HT1080 (cell line): ENCODE measurements at regions not wholly inside any gene's neighbourhood (a gene's known extent, or its start where the extent isn't known, plus 50 kb on each side); places are given as distances from the start of the nearest gene placed in this dataset.
A peak's percentile ranks its signal among the peaks of the same experiment; 100 is the strongest.

ENCODE experiments used
- DNase-seq: peaks from one replicate; pipeline ENCODE4 v3.0.0-alpha.2; 2015; ENCODE audit warnings: low read depth

GRCh38 chr1:208511242-208511860 is 267.2 kb upstream of the PLXNA2 start:
- no peak for DNase-seq

- no peak for DNase-seq
Measured at GRCh38 chr1:208513799-208514198, 269.6 kb upstream of the PLXNA2 start.

- no peak for DNase-seq
Measured at GRCh38 chr1:208515129-208515528, 270.9 kb upstream of the PLXNA2 start.

GRCh38 chr1:208516780-208517179 is 272.6 kb upstream of the PLXNA2 start:
- DNase-seq: no peak

- no peak for DNase-seq
Measured at GRCh38 chr1:208520438-208521099, 276.4 kb upstream of the PLXNA2 start.

- DNase-seq: no peak
Measured at GRCh38 chr1:208521534-208521933, 277.4 kb upstream of the PLXNA2 start.

- DNase-seq: no peak
Measured at GRCh38 chr1:208523007-208523406, 278.8 kb upstream of the PLXNA2 start.

GRCh38 chr1:208524376-208524775 is 280.2 kb upstream of the PLXNA2 start:
- no peak for DNase-seq

GRCh38 chr1:208524925-208525324 is 280.7 kb upstream of the PLXNA2 start:
- no peak for DNase-seq

- peak; percentile 18 for DNase-seq
Measured at GRCh38 chr1:208525417-208525816, 281.2 kb upstream of the PLXNA2 start.

- no peak for DNase-seq
Measured at GRCh38 chr1:208526613-208527125, 282.5 kb upstream of the PLXNA2 start.

- no peak for DNase-seq
Measured at GRCh38 chr1:208527156-208527555, 283.0 kb upstream of the PLXNA2 start.

- DNase-seq: peak; percentile 13
Measured at GRCh38 chr1:208528578-208529240, 284.5 kb upstream of the PLXNA2 start.

GRCh38 chr1:208531003-208531750 is 287.0 kb upstream of the PLXNA2 start:
- no peak for DNase-seq

- no peak for DNase-seq
Measured at GRCh38 chr1:208533746-208534598, 289.8 kb upstream of the PLXNA2 start.

GRCh38 chr1:208534599-208534897 is 290.4 kb upstream of the PLXNA2 start:
- DNase-seq: no peak

GRCh38 chr1:208534979-208535378 is 290.8 kb upstream of the PLXNA2 start:
- no peak for DNase-seq

- no peak for DNase-seq
Measured at GRCh38 chr1:208535511-208535910, 291.3 kb upstream of the PLXNA2 start.

GRCh38 chr1:208536212-208536611 is 292.0 kb upstream of the PLXNA2 start:
- DNase-seq: peak; percentile 56

- no peak for DNase-seq
Measured at GRCh38 chr1:208537198-208537597, 293.0 kb upstream of the PLXNA2 start.

GRCh38 chr1:208538078-208538477 is 293.9 kb upstream of the PLXNA2 start:
- DNase-seq: no peak
